ENCODE measurements at regions not wholly inside any gene's neighbourhood (a gene's known extent, or its start where the extent isn't known, plus 50 kb on each side); places are given as distances from the start of the nearest gene placed in this dataset.
"Not testable (repeated sequence)": the region's sequence is repeated elsewhere in the genome, so short reads cannot be mapped to it uniquely, and the experiment has no call there.

DNA sequence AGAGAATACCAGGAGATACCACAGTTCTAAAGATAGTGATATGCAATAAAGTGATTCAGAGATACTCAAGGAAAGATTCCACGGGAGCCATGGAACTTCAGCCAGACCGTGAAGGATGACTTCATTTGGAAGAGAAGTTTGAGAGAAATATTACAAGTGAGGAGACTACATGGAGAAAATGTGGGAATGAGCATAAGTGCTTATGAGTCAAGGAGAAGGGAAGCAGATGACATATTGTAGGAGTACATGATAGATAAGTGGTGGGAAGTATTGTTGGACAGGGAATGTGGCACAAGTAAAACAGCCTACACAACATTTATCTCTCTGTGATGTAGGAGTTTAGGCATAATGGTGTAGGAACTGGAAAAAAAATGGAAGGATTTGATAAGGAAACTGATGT, 122.1 kb upstream of the FBXL17 start:
- Histone ChIP-seq H3K9me3 (peaks cover 0 to 4% (median 2%) of the 10 kb centered on the region in 4 donors), H3K27me3 (no peaks in the 10 kb centered on the region), H3K4me3 (no peak overlapping the region), H3K36me3 (no peaks in the 10 kb centered on the region), H3K27ac (no peak overlapping the region), H3K4me1 (no peaks in the 10 kb centered on the region)
- no peak for DNase-seq
- TF ChIP-seq EP300 (IDR thresholded peaks at IDR 0.05) (no peak), POLR2A (IDR thresholded peaks at IDR 0.05) (no peak), POLR2AphosphoS5 (IDR thresholded peaks at IDR 0.05) (no peak)
- TF ChIP-seq, protein P1, sequence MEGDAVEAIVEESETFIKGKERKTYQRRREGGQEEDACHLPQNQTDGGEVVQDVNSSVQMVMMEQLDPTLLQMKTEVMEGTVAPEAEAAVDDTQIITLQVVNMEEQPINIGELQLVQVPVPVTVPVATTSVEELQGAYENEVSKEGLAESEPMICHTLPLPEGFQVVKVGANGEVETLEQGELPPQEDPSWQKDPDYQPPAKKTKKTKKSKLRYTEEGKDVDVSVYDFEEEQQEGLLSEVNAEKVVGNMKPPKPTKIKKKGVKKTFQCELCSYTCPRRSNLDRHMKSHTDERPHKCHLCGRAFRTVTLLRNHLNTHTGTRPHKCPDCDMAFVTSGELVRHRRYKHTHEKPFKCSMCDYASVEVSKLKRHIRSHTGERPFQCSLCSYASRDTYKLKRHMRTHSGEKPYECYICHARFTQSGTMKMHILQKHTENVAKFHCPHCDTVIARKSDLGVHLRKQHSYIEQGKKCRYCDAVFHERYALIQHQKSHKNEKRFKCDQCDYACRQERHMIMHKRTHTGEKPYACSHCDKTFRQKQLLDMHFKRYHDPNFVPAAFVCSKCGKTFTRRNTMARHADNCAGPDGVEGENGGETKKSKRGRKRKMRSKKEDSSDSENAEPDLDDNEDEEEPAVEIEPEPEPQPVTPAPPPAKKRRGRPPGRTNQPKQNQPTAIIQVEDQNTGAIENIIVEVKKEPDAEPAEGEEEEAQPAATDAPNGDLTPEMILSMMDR (IDR thresholded peaks at IDR 0.05): no peak
- WGBS, 2 donors: 81 to 89% methylated on average over 2 of the region's 2 CpGs
- intact Hi-C loops (cut with DNase I): no loop called here

DNA sequence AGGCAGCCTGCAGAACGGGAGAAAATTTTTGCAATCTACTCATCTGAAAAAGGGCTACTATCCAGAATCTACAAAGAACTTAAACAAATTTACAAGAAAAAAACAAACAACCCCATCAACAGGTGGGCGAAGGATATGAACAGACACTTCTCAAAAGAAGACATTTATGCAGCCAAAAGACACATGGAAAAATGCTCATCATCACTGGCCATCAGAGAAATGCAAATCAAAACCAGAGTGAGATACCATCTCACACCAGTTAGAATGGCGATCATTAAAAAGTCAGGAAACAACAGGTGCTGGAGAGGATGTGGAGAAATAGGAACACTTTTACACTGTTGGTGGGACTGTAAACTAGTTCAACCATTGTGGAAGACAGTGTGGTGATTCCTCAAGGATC, 113.7 kb upstream of the FBXL17 start:
- H3K36me3 ChIP-seq; H3K9me3 ChIP-seq; H3K4me3 ChIP-seq; H3K27ac ChIP-seq; H3K4me1 ChIP-seq; intact Hi-C loops (cut with DNase I); DNase-seq; H3K27me3 ChIP-seq: not testable (repeated sequence)
- WGBS, 2 donors: 90% methylated on average over 3 of the region's 3 CpGs

DNA sequence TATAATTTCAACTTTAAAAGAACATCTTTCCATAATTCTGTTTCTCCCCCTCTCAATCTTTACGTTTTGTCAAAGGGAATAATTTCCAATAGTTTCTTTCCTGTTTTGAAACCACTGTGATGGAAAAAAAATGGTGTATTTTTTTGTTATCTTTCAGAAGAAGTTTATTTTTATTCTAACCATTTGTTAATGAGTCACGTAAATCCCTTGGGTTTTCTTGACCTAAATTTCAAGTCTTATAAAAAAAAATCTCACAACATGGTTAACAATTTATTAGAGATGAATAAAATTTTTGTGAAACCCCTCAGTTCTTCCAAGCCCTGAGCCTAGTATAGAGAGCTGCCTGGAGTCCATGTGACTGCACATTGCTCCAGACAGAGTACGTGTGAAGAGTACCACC, 106.1 kb upstream of the FBXL17 start:
- no peaks in the 10 kb centered on the region for H3K36me3 ChIP-seq
- no peaks in the 10 kb centered on the region for H3K9me3 ChIP-seq
- no peaks in the 10 kb centered on the region for H3K4me1 ChIP-seq
- WGBS, 2 donors: 68 to 71% methylated on average over 3 of the region's 3 CpGs
- no peaks in the 10 kb centered on the region for H3K27me3 ChIP-seq
- DNase-seq: no peak
- TF ChIP-seq POLR2A (IDR thresholded peaks at IDR 0.05) (no peak), EP300 (IDR thresholded peaks at IDR 0.05) (no peak), POLR2AphosphoS5 (IDR thresholded peaks at IDR 0.05) (no peak)
- TF ChIP-seq, protein P1 (IDR thresholded peaks at IDR 0.05): no peak
- no peak overlapping the region for H3K27ac ChIP-seq
- no peak overlapping the region for H3K4me3 ChIP-seq
- intact Hi-C loops (cut with DNase I): no loop called here

DNA sequence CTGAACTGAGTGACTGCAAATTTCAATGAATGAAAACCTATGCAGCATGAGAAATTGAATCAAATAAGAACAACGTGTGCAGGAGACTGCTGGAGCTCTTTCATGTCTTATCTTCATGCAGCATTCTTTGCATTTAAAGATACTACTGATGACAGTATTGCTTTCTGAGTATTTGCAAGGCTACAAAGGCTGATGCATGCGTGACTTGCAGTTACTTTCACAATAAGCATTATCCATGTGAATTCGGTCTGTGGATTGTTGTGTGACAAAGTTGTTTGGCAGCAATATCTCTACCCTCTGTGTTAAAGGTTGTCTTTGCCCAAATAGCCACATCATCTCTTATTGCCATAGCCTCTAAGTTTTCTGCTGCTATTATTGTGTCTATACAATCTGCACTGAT, 102.1 kb upstream of the FBXL17 start:
- Histone ChIP-seq H3K4me1 (no peaks in the 10 kb centered on the region), H3K36me3 (no peaks in the 10 kb centered on the region), H3K9me3 (no peaks in the 10 kb centered on the region), H3K27ac (no peak overlapping the region), H3K4me3 (no peak overlapping the region), H3K27me3 (no peaks in the 10 kb centered on the region)
- no peak for TF ChIP-seq POLR2A (IDR thresholded peaks at IDR 0.05)
- TF ChIP-seq, protein P1 (IDR thresholded peaks at IDR 0.05): no peak
- no peak for TF ChIP-seq POLR2AphosphoS5 (IDR thresholded peaks at IDR 0.05)
- TF ChIP-seq EP300 (IDR thresholded peaks at IDR 0.05): no peak
- DNase-seq: no peak
- intact Hi-C loops (cut with DNase I): no loop called here
- WGBS, 2 donors: 62 to 84% methylated on average over 3 of the region's 3 CpGs

DNA sequence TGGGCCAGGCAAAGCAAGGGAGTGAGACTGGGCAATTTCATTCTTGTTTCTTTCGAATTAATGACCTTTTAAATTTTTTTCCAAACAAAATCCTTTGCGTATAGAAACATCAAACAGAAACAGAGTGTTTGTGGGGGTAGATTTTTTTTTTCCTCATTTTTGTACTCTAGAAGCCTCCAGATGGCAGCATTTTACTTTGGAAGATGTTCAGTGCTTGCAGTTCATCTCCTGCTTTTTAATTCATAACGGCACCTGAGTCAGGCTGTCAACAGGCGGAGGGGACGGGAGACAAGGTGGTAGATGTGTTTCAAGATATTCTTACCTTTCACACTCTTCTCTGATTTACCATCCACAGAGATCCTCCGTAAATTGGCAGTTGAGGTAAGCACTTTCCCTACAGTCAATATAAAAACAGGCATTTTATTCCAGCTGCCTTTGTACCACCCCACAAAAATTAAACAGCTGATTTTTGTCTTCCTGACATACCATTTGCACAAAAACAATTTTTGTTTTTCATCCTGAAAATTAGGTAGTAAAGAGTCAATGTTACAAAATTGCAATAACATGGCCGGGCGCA, 99.5 kb upstream of the FBXL17 start:
- no peaks in the 10 kb centered on the region for H3K9me3 ChIP-seq
- TF ChIP-seq POLR2AphosphoS5 (IDR thresholded peaks at IDR 0.05): no peak
- TF ChIP-seq EP300 (IDR thresholded peaks at IDR 0.05): no peak
- TF ChIP-seq, protein P1 (IDR thresholded peaks at IDR 0.05): peak in 1 of 4 experiments; percentile 15
- TF ChIP-seq POLR2A (IDR thresholded peaks at IDR 0.05): no peak
- no peak overlapping the region for H3K27ac ChIP-seq
- 38 to 47% methylated on average over 8 of the region's 8 CpGs for WGBS, 2 donors
- H3K36me3 ChIP-seq: no peaks in the 10 kb centered on the region
- no peaks in the 10 kb centered on the region for H3K4me1 ChIP-seq
- intact Hi-C loops (cut with DNase I): no loop called here
- DNase-seq: no peak
- H3K4me3 ChIP-seq: no peak overlapping the region
- H3K27me3 ChIP-seq: no peaks in the 10 kb centered on the region
